B cell (primary cell): ENCODE measurements at regions not wholly inside any gene's neighbourhood (a gene's known extent, or its start where the extent isn't known, plus 50 kb on each side); places are given as distances from the start of the nearest gene placed in this dataset.

ENCODE experiments used
- ATAC-seq: fragments of 200-7000 bp; cut with Tn5 transposase; one replicate; pipeline ENCODE4 v1.10.0; 2021; ENCODE audit warnings: low read depth, mild to moderate bottlenecking, moderate number of reproducible peaks, moderate library complexity
- CTCF ChIA-PET: fragments of 350-600 bp; sonication (Branson Sonifier 250); formaldehyde crosslinking; loops from one replicate; lab custom pipeline; 2021; ENCODE audit warnings: antibody characterized with exemption, inconsistent platforms; lab: Charles Lee
- POLR2A ChIA-PET: fragments of 350-600 bp; sonication (Branson Sonifier 250); formaldehyde crosslinking; loops from one replicate; lab custom pipeline; 2021; ENCODE audit warnings: antibody characterized with exemption; lab: Charles Lee
- DNase-seq: peaks from one replicate; pipeline ENCODE4 v3.0.0; 2013
- H2AFZ ChIP-seq: 2 replicates; pipeline ENCODE4 v1.6.1; 2012; ENCODE audit warnings: mild to moderate bottlenecking, low read depth, low read length; ENCODE audit not compliant: insufficient read depth, poor library complexity, severe bottlenecking
- H3K27ac ChIP-seq, 2 donors: 1 replicate in 1 of 2; 2 replicates in 1 of 2; pipeline ENCODE4 v1.5.1; 2012 to 2013; ENCODE audit warnings: low read length in 2 of 2, mild to moderate bottlenecking in 2 of 2, moderate library complexity in 1 of 2
- H3K27me3 ChIP-seq, 4 experiments: fragments of 200-600 bp in 1 of 4; sonication (generic) in 1 of 4; replicated peaks in 1 of 4; 1 replicate in 2 of 4; 2 replicates in 2 of 4; pipeline versions ENCODE4 v1.6.1 to v1.7.0; 2013 to 2016; ENCODE audit warnings: low read length in 3 of 4, mild to moderate bottlenecking in 2 of 4, mixed read lengths in 1 of 4, moderate library complexity in 1 of 4; ENCODE audit not compliant: insufficient read depth in 4 of 4, control insufficient read depth in 3 of 4; ENCODE audit errors: control extremely low read depth in 1 of 4
- H3K36me3 ChIP-seq, 2 experiments: replicated peaks in 1 of 2; 1 replicate in 1 of 2; 2 replicates in 1 of 2; pipeline versions ENCODE4 v1.6.1 to v1.7.1; 2013; ENCODE audit warnings: low read length in 1 of 2; ENCODE audit not compliant: insufficient read depth in 2 of 2, control insufficient read depth in 1 of 2; ENCODE audit errors: control extremely low read depth in 1 of 2, extremely low read depth in 1 of 2
- H3K4me1 ChIP-seq, 2 donors: fragments of 200-600 bp in 1 of 2; sonication (generic) in 1 of 2; 1 replicate in 1 of 2; 2 replicates in 1 of 2; pipeline versions ENCODE4 v1.5.1 to v1.6.1; 2013 to 2017; ENCODE audit warnings: low read length in 2 of 2; ENCODE audit not compliant: control insufficient read depth in 2 of 2, insufficient read depth in 2 of 2
- H3K4me2 ChIP-seq: replicated peaks from 2 replicates; pipeline ENCODE3; 2012; ENCODE audit warnings: mild to moderate bottlenecking, low read depth, low read length; ENCODE audit not compliant: poor library complexity, severe bottlenecking
- H3K4me3 ChIP-seq, 5 experiments: fragments of 200-600 bp in 1 of 5; sonication (generic) in 1 of 5; 1 replicate in 3 of 5; 2 replicates in 2 of 5; pipeline versions ENCODE4 v1.5.1 to v1.7.0; 2011 to 2016; ENCODE audit warnings: low read length in 4 of 5, mild to moderate bottlenecking in 4 of 5, low read depth in 2 of 5, control low read depth in 1 of 5, moderate library complexity in 1 of 5; ENCODE audit not compliant: insufficient read depth in 1 of 5; ENCODE audit errors: control extremely low read depth in 1 of 5, extremely low read depth in 1 of 5
- H3K79me2 ChIP-seq: fragments of 200-600 bp; sonication (generic); one replicate; pipeline ENCODE4 v1.6.0; 2016; ENCODE audit warnings: low read length; ENCODE audit not compliant: control insufficient read depth, insufficient read depth
- H3K9ac ChIP-seq: fragments of 200-600 bp; sonication (generic); 2 replicates; pipeline ENCODE4 v1.6.1; 2017; ENCODE audit warnings: mild to moderate bottlenecking, low read length, moderate library complexity
- H3K9me3 ChIP-seq, 3 donors: one replicate each; pipeline versions ENCODE4 v1.6.1 to v1.7.1; 2013; ENCODE audit warnings: low read length in 2 of 3; ENCODE audit not compliant: control insufficient read depth in 2 of 3, insufficient read depth in 1 of 3; ENCODE audit errors: control extremely low read depth in 1 of 3
- H4K20me1 ChIP-seq: 2 replicates; pipeline ENCODE4 v1.6.0; 2012; ENCODE audit warnings: mild to moderate bottlenecking, low read length; ENCODE audit not compliant: insufficient read depth, control insufficient read depth, poor library complexity, severe bottlenecking
- H3K27ac Mint-ChIP-seq: one replicate; pipeline ENCODE4 v1.8.0; 2021; ENCODE audit warnings: mixed read lengths
- H3K27me3 Mint-ChIP-seq: one replicate; pipeline ENCODE4 v1.8.0; 2021; ENCODE audit warnings: mixed read lengths
- H3K4me1 Mint-ChIP-seq: one replicate; pipeline ENCODE4 v1.8.0; 2021; ENCODE audit warnings: mixed read lengths
- H3K4me3 Mint-ChIP-seq: one replicate; pipeline ENCODE4 v1.8.0; 2021; ENCODE audit warnings: mixed read lengths
- H3K9me3 Mint-ChIP-seq: one replicate; pipeline ENCODE4 v1.8.0; 2022; ENCODE audit warnings: mixed read lengths; ENCODE audit not compliant: insufficient read depth
- EZH2 ChIP-seq: IDR thresholded peaks from 2 replicates; pipeline ENCODE4 v1.6.1; 2012; ENCODE audit warnings: borderline replicate concordance, low read depth, mild to moderate bottlenecking, moderate library complexity, low read length; ENCODE audit not compliant: insufficient read depth, poor library complexity, severe bottlenecking
- WGBS: methylation state at CpG from one replicate; pipeline ENCODE4 v1.1.5; 2013; ENCODE audit warnings: missing lambda C conversion rate; ENCODE audit not compliant: insufficient coverage; 5-methylcytosine and 5-hydroxymethylcytosine counted together
- intact Hi-C: fragments of 100-400 bp; cut with micrococcal nuclease; formaldehyde crosslinking; loops from one replicate; pipeline ENCODE4 v1.10.0; 2022
- TF ChIP-seq, protein P1 (sequence below): fragments of 200-600 bp; IDR thresholded peaks from one replicate; pipeline ENCODE4 v1.8.0; 2022; ENCODE audit warnings: antibody characterized with exemption, mild to moderate bottlenecking

DNA sequence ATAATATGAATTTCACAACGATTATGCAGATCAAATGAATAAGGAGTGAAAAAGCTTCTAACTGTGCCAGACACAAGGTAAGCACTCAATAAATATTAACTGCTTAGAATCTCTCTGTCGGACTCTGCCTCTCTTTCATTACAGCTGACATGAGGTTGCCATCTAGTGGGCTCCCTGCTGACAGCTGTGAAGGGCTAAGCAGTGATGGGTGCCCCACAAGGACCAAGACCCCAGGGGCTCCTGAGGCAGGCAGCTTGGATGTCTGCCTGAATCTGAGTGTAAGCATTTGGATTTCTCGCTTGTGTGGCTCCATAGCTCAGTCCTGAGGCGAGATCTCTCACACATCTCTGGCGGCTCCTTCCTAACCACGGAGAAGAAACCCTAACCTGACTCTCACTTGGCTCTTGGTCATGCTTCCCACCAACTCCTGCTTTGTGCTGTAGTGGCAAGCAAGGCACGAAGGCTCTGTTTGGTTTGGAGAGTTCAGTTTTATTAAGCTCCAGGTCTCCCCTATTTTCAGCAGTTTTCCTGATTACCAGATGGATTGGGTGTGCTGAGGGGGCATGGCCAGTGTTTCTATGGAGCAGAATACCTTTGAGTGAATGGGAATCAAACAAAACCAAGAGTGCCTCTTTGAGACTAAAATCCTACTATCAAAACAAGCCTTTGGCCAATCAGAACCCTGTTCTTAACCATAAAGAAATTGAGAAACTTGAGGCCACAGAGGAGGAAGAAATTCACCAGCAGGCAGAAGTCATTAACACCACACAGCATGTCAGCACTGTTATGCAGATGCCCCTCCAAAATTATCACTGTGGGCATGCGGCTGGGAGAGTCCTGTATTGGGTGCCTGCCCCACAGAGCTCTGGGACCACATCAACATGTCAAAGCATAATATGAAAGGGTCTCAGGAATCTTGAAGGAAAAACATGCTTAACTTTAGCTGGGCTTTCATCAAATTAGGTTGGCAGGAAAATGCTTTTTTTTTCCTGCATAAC is 152.8 kb upstream of the NTM start:
- ChIA-PET CTCF (no interaction called here), POLR2A (no interaction called here)
- no peak for ATAC-seq
- no peak overlapping the region for H2AFZ ChIP-seq
- 43% methylated on average over 4 of the region's 8 CpGs for WGBS
- peaks cover 8% of the 10 kb centered on the region for H3K27me3 Mint-ChIP-seq
- no peaks in the 10 kb centered on the region for H3K4me1 ChIP-seq
- H3K4me1 Mint-ChIP-seq, result no peaks in the 10 kb centered on the region
- TF ChIP-seq EZH2, result no peak
- TF ChIP-seq, protein P1, sequence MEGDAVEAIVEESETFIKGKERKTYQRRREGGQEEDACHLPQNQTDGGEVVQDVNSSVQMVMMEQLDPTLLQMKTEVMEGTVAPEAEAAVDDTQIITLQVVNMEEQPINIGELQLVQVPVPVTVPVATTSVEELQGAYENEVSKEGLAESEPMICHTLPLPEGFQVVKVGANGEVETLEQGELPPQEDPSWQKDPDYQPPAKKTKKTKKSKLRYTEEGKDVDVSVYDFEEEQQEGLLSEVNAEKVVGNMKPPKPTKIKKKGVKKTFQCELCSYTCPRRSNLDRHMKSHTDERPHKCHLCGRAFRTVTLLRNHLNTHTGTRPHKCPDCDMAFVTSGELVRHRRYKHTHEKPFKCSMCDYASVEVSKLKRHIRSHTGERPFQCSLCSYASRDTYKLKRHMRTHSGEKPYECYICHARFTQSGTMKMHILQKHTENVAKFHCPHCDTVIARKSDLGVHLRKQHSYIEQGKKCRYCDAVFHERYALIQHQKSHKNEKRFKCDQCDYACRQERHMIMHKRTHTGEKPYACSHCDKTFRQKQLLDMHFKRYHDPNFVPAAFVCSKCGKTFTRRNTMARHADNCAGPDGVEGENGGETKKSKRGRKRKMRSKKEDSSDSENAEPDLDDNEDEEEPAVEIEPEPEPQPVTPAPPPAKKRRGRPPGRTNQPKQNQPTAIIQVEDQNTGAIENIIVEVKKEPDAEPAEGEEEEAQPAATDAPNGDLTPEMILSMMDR, result no peak
- H3K4me3 ChIP-seq, result no peak overlapping the region
- H3K9me3 Mint-ChIP-seq, result no peaks in the 10 kb centered on the region
- no peak overlapping the region for H3K27ac Mint-ChIP-seq
- no peaks in the 10 kb centered on the region for H3K79me2 ChIP-seq
- no peaks in the 10 kb centered on the region for H3K9me3 ChIP-seq
- no peak overlapping the region for H3K4me2 ChIP-seq
- H4K20me1 ChIP-seq, result no peaks in the 10 kb centered on the region
- H3K27me3 ChIP-seq, result no peaks in the 10 kb centered on the region
- no peak overlapping the region for H3K4me3 Mint-ChIP-seq
- intact Hi-C loops, result no loop called here
- no peak for DNase-seq
- H3K27ac ChIP-seq, result no peak overlapping the region
- no peak overlapping the region for H3K9ac ChIP-seq
- H3K36me3 ChIP-seq, result no peaks in the 10 kb centered on the region

DNA sequence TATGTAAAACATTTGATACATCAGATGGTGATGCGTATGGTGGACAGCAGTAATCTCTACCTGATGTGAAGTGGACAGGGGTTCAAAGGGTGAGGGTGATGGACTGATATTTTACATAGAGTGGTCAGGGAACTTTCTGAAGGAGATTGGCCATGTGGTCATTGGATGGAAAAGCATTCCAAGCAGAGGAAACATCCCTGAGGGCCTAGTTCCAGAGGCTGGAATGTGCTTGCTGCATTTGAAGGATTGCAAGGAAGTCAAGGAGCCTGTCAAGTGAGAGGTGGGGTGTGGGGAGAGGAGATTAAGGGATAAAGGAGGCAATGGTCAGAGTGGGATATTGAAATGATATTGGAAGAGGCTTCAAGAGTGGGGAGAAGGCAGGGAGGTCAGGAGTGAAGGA is 151.9 kb upstream of the NTM start:
- H3K4me1 Mint-ChIP-seq, result no peaks in the 10 kb centered on the region
- Histone ChIP-seq H3K27ac (no peak overlapping the region), H3K4me2 (no peak overlapping the region), H2AFZ (no peak overlapping the region), H3K4me1 (no peaks in the 10 kb centered on the region), H3K36me3 (no peaks in the 10 kb centered on the region), H3K79me2 (no peaks in the 10 kb centered on the region), H4K20me1 (no peaks in the 10 kb centered on the region), H3K9me3 (no peaks in the 10 kb centered on the region), H3K27me3 (no peaks in the 10 kb centered on the region), H3K4me3 (no peak overlapping the region), H3K9ac (no peak overlapping the region)
- no peak overlapping the region for H3K27ac Mint-ChIP-seq
- no peak overlapping the region for H3K4me3 Mint-ChIP-seq
- peaks cover 7% of the 10 kb centered on the region for H3K27me3 Mint-ChIP-seq
- TF ChIP-seq, protein P1, result no peak
- 100% methylated on average over 1 of the region's 1 CpG for WGBS
- CTCF ChIA-PET, result no interaction called here
- ATAC-seq, result no peak
- POLR2A ChIA-PET, result no interaction called here
- H3K9me3 Mint-ChIP-seq, result no peaks in the 10 kb centered on the region
- DNase-seq, result no peak
- intact Hi-C loops, result no loop called here
